OCI-LY3 (cell line): ENCODE measurements at regions not wholly inside any gene's neighbourhood (a gene's known extent, or its start where the extent isn't known, plus 50 kb on each side); places are given as distances from the start of the nearest gene placed in this dataset.

ENCODE experiments used
- EZH2phosphoT487 ChIP-seq: fragments of 200-600 bp; shearing (Covaris generic); IDR thresholded peaks from 2 replicates; pipeline ENCODE4 v1.6.1; 2018; ENCODE audit warnings: antibody characterized with exemption, mixed run types, low read depth
- TF ChIP-seq, protein P1 (sequence below): fragments of 200-600, 300-600 bp; sonication (generic); IDR thresholded peaks from 2 replicates; pipeline ENCODE4 v1.5.1; 2014; ENCODE audit warnings: antibody characterized with exemption, low read length, low read depth

DNA sequence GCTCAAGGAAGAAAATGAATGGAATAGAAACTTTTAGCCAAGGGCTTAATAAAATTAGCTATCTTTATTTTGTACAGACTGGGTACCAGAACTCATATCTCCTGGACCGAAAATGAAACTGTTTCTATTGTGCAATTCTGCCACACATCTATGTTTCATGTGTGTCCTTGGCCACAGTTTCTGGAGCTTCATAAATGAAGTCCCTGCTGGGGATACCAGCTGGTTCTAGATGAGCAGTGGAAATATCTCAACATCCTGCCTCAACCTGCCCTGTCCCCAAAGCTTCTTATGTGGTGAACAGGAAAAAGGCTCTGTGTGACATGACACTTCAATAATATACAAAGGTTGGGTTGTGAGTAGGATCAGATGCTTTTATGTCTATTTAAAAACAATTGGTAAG, 310.1 kb upstream of the SORCS1 start:
- TF ChIP-seq, protein P1, sequence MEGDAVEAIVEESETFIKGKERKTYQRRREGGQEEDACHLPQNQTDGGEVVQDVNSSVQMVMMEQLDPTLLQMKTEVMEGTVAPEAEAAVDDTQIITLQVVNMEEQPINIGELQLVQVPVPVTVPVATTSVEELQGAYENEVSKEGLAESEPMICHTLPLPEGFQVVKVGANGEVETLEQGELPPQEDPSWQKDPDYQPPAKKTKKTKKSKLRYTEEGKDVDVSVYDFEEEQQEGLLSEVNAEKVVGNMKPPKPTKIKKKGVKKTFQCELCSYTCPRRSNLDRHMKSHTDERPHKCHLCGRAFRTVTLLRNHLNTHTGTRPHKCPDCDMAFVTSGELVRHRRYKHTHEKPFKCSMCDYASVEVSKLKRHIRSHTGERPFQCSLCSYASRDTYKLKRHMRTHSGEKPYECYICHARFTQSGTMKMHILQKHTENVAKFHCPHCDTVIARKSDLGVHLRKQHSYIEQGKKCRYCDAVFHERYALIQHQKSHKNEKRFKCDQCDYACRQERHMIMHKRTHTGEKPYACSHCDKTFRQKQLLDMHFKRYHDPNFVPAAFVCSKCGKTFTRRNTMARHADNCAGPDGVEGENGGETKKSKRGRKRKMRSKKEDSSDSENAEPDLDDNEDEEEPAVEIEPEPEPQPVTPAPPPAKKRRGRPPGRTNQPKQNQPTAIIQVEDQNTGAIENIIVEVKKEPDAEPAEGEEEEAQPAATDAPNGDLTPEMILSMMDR = no peak
- TF ChIP-seq EZH2phosphoT487 = no peak
